CD4-positive, CD25-positive, alpha-beta regulatory T cell (primary cell): ENCODE measurements at regions not wholly inside any gene's neighbourhood (a gene's known extent, or its start where the extent isn't known, plus 50 kb on each side); places are given as distances from the start of the nearest gene placed in this dataset.

Experiments
- ATAC-seq, 2 donors: fragments of 150-1000 bp; cut with Tn5 transposase; one replicate each; pipeline ENCODE4 v1.10.0; 2021; ENCODE audit warnings: low read depth in 2 of 2, moderate number of reproducible peaks in 2 of 2, moderate library complexity in 1 of 2
- DNase-seq, 3 donors: peaks; one replicate each; pipeline versions ENCODE4 v3.0.0 to v3.0.0-alpha.2; 2012 to 2022; ENCODE audit warnings: mixed read lengths in 1 of 3
- H3K27ac ChIP-seq: one replicate; pipeline ENCODE4 v1.7.0; 2013; ENCODE audit warnings: mild to moderate bottlenecking, low read length; ENCODE audit not compliant: insufficient read depth, poor library complexity, severe bottlenecking
- H3K27me3 ChIP-seq: one replicate; pipeline ENCODE4 v1.7.0; 2013; ENCODE audit warnings: low read length; ENCODE audit not compliant: control insufficient read depth, insufficient read depth
- H3K36me3 ChIP-seq: one replicate; pipeline ENCODE4 v1.7.0; 2013; ENCODE audit warnings: mild to moderate bottlenecking, low read length, moderate library complexity; ENCODE audit not compliant: control insufficient read depth, insufficient read depth
- H3K4me1 ChIP-seq: 2 replicates; pipeline ENCODE4 v1.7.0; 2013; ENCODE audit warnings: mild to moderate bottlenecking, low read length; ENCODE audit not compliant: insufficient read depth, control insufficient read depth, poor library complexity, severe bottlenecking
- H3K4me3 ChIP-seq: one replicate; pipeline ENCODE4 v1.7.0; 2013; ENCODE audit warnings: low read depth, mild to moderate bottlenecking, low read length, moderate library complexity
- H3K9me3 ChIP-seq, 2 experiments: 1 replicate in 1 of 2; 2 replicates in 1 of 2; pipeline ENCODE4 v1.7.0; 2013; ENCODE audit warnings: low read length in 2 of 2, mild to moderate bottlenecking in 1 of 2, moderate library complexity in 1 of 2; ENCODE audit not compliant: control insufficient read depth in 2 of 2
- H3K27ac Mint-ChIP-seq, 3 donors: one replicate each; pipeline ENCODE4 v1.8.0; 2020 to 2022; ENCODE audit warnings: mild to moderate bottlenecking in 3 of 3, mixed read lengths in 3 of 3, moderate library complexity in 2 of 3
- H3K27me3 Mint-ChIP-seq: one replicate; pipeline ENCODE4 v1.8.0; 2022; ENCODE audit warnings: mild to moderate bottlenecking, mixed read lengths
- H3K36me3 Mint-ChIP-seq: one replicate; pipeline ENCODE4 v1.8.0; 2020; ENCODE audit warnings: mixed read lengths
- H3K4me1 Mint-ChIP-seq, 4 donors: one replicate each; pipeline ENCODE4 v1.8.0; 2020 to 2022; ENCODE audit warnings: mixed read lengths in 4 of 4, mild to moderate bottlenecking in 1 of 4
- H3K4me3 Mint-ChIP-seq, 4 donors: one replicate each; pipeline ENCODE4 v1.8.0; 2020 to 2022; ENCODE audit warnings: mild to moderate bottlenecking in 4 of 4, mixed read lengths in 4 of 4, moderate library complexity in 3 of 4
- H3K9me3 Mint-ChIP-seq, 7 donors: one replicate each; pipeline ENCODE4 v1.8.0; 2020 to 2022; ENCODE audit warnings: mixed read lengths in 7 of 7, mild to moderate bottlenecking in 3 of 7, moderate library complexity in 2 of 7

DNA sequence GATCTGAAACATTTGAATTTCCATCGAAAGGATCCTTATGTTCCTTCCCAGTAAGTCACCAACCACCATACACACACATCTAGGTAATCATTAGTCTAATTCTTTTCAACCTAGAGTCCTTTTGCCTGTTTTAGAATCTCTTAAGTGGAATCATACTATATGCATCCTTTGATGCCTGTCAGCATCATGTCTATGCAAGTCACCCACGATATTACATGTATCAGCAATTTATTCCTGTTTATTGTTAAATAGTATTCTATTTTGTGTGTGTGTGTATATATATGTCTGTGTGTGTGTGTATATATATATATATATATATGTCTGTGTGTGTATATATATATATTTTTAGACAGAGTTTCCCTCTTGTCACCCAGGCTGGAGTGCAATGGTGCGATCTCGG, 78.9 kb upstream of the RPH3AL start:
- Mint-ChIP-seq H3K36me3 (no peaks in the 10 kb centered on the region), H3K27ac (no peak overlapping the region), H3K4me3 (no peak overlapping the region), H3K9me3 (peaks cover 0 to 5% (median 3%) of the 10 kb centered on the region in 7 donors), H3K27me3 (peaks cover 9% of the 10 kb centered on the region), H3K4me1 (no peaks in the 10 kb centered on the region)
- no peak overlapping the region for H3K4me3 ChIP-seq
- no peak for DNase-seq
- H3K27me3 ChIP-seq = no peaks in the 10 kb centered on the region
- ATAC-seq = no peak
- no peaks in the 10 kb centered on the region for H3K36me3 ChIP-seq
- no peaks in the 10 kb centered on the region for H3K4me1 ChIP-seq
- H3K9me3 ChIP-seq = peaks cover 0 to 3% of the 10 kb centered on the region in 2 experiments
- no peak overlapping the region for H3K27ac ChIP-seq

GRCh38 chr17:429589-429988, 77.0 kb upstream of the RPH3AL start:
- Histone ChIP-seq H3K36me3 (no peaks in the 10 kb centered on the region), H3K4me3 (no peak overlapping the region), H3K4me1 (no peaks in the 10 kb centered on the region), H3K27ac (no peak overlapping the region), H3K9me3 (peaks cover 0 to 3% of the 10 kb centered on the region in 2 experiments), H3K27me3 (no peaks in the 10 kb centered on the region)
- DNase-seq (no peak), ATAC-seq (no peak)
- H3K9me3 Mint-ChIP-seq = peaks cover 0 to 3% (median 0%) of the 10 kb centered on the region in 7 donors
- H3K4me3 Mint-ChIP-seq = no peak overlapping the region
- H3K36me3 Mint-ChIP-seq = no peaks in the 10 kb centered on the region
- no peaks in the 10 kb centered on the region for H3K4me1 Mint-ChIP-seq
- no peak overlapping the region for H3K27ac Mint-ChIP-seq
- H3K27me3 Mint-ChIP-seq = no peaks in the 10 kb centered on the region

- Mint-ChIP-seq H3K4me3 (no peak overlapping the region), H3K27me3 (no peaks in the 10 kb centered on the region), H3K36me3 (no peaks in the 10 kb centered on the region), H3K27ac (no peak overlapping the region), H3K9me3 (peaks cover 0 to 1% (median 0%) of the 10 kb centered on the region in 7 donors), H3K4me1 (no peaks in the 10 kb centered on the region)
- Histone ChIP-seq H3K36me3 (no peaks in the 10 kb centered on the region), H3K4me3 (no peak overlapping the region), H3K4me1 (no peaks in the 10 kb centered on the region), H3K9me3 (peaks cover 0 to 3% of the 10 kb centered on the region in 2 experiments), H3K27me3 (no peaks in the 10 kb centered on the region), H3K27ac (no peak overlapping the region)
- ATAC-seq (no peak), DNase-seq (no peak)
Observed at GRCh38 chr17:428414-428813, 75.8 kb upstream of the RPH3AL start.

- Mint-ChIP-seq H3K9me3 (peaks cover 0 to 1% (median 0%) of the 10 kb centered on the region in 7 donors), H3K27ac (no peak overlapping the region), H3K36me3 (no peaks in the 10 kb centered on the region), H3K27me3 (no peaks in the 10 kb centered on the region), H3K4me1 (no peaks in the 10 kb centered on the region), H3K4me3 (no peak overlapping the region)
- ATAC-seq (no peak), DNase-seq (no peak)
- no peak overlapping the region for H3K27ac ChIP-seq
- H3K4me3 ChIP-seq = no peak overlapping the region
- H3K9me3 ChIP-seq = peaks cover 0 to 3% of the 10 kb centered on the region in 2 experiments
- H3K36me3 ChIP-seq = no peaks in the 10 kb centered on the region
- no peaks in the 10 kb centered on the region for H3K4me1 ChIP-seq
- no peaks in the 10 kb centered on the region for H3K27me3 ChIP-seq
Observed at GRCh38 chr17:427891-428290, 75.3 kb upstream of the RPH3AL start.

GRCh38 chr17:427327-427726, 74.7 kb upstream of the RPH3AL start:
- ATAC-seq = no peak
- no peak for DNase-seq
- no peak overlapping the region for H3K4me3 Mint-ChIP-seq

GRCh38 chr17:422196-422930, 69.8 kb upstream of the RPH3AL start:
- H3K9me3 Mint-ChIP-seq = peaks cover 0 to 1% (median 0%) of the 10 kb centered on the region in 7 donors
- H3K36me3 Mint-ChIP-seq = no peaks in the 10 kb centered on the region
- peaks cover 5 to 35% (median 17%) of the 10 kb centered on the region in 4 donors for H3K4me1 Mint-ChIP-seq

More at GRCh38 chr17:427327-427726, 74.7 kb upstream of the RPH3AL start:
- H3K27me3 ChIP-seq = no peaks in the 10 kb centered on the region
- peaks cover 0 to 3% of the 10 kb centered on the region in 2 experiments for H3K9me3 ChIP-seq
- no peak overlapping the region for H3K27ac ChIP-seq
- H3K4me1 ChIP-seq = no peaks in the 10 kb centered on the region
- H3K36me3 Mint-ChIP-seq = no peaks in the 10 kb centered on the region
- no peak overlapping the region for H3K27ac Mint-ChIP-seq
- no peaks in the 10 kb centered on the region for H3K36me3 ChIP-seq
- H3K4me1 Mint-ChIP-seq = no peaks in the 10 kb centered on the region
- no peak overlapping the region for H3K4me3 ChIP-seq
- peaks cover 0 to 1% (median 0%) of the 10 kb centered on the region in 7 donors for H3K9me3 Mint-ChIP-seq
- H3K27me3 Mint-ChIP-seq = no peaks in the 10 kb centered on the region

GRCh38 chr17:420479-421175, 68.0 kb upstream of the RPH3AL start:
- H3K36me3 Mint-ChIP-seq = no peaks in the 10 kb centered on the region
- Histone ChIP-seq H3K36me3 (no peaks in the 10 kb centered on the region), H3K27ac (no peak overlapping the region), H3K4me3 (no peak overlapping the region), H3K4me1 (peaks cover 45% of the 10 kb centered on the region), H3K27me3 (no peaks in the 10 kb centered on the region), H3K9me3 (no peaks in the 10 kb centered on the region)
- H3K4me1 Mint-ChIP-seq = peaks cover 5 to 50% (median 29%) of the 10 kb centered on the region in 4 donors
- H3K9me3 Mint-ChIP-seq = peaks cover 0 to 1% (median 0%) of the 10 kb centered on the region in 7 donors
- peak overlapping the region in 1 of 4 donors; percentile 43 for H3K4me3 Mint-ChIP-seq
- H3K27me3 Mint-ChIP-seq = no peaks in the 10 kb centered on the region
- ATAC-seq (no peak), DNase-seq (no peak)
- H3K27ac Mint-ChIP-seq = peak overlapping the region in 1 of 3 donors; percentile 26

More at GRCh38 chr17:422196-422930, 69.8 kb upstream of the RPH3AL start:
- Histone ChIP-seq H3K4me3 (no peak overlapping the region), H3K9me3 (no peaks in the 10 kb centered on the region), H3K4me1 (peaks cover 28% of the 10 kb centered on the region), H3K36me3 (no peaks in the 10 kb centered on the region), H3K27ac (no peak overlapping the region), H3K27me3 (no peaks in the 10 kb centered on the region)
- DNase-seq (no peak), ATAC-seq (no peak)
- Mint-ChIP-seq H3K27ac (peak overlapping the region in 1 of 3 donors; percentile 29), H3K4me3 (peak overlapping the region in 1 of 4 donors; percentile 63), H3K27me3 (no peaks in the 10 kb centered on the region)
